HG03066 (cell line): ENCODE measurements at regions not wholly inside any gene's neighbourhood (a gene's known extent, or its start where the extent isn't known, plus 50 kb on each side); places are given as distances from the start of the nearest gene placed in this dataset.
"Not testable (repeated sequence)": the region's sequence is repeated elsewhere in the genome, so short reads cannot be mapped to it uniquely, and the experiment has no call there.

Experiments
- ATAC-seq: cut with Tn5 transposase; IDR thresholded peaks from one replicate; pipeline ENCODE4 v1.9.1; 2021; ENCODE audit warnings: low read depth; ENCODE audit not compliant: unreplicated experiment

- no peak for ATAC-seq
Observed at GRCh38 chr7:37594602-37595001, 89.0 kb upstream of the GPR141 start.

- no peak for ATAC-seq
Observed at GRCh38 chr7:37598824-37599223, 84.7 kb upstream of the GPR141 start.

GRCh38 chr7:37601321-37601720 is 82.2 kb upstream of the GPR141 start:
- no peak for ATAC-seq

GRCh38 chr7:37604078-37604477 is 79.5 kb upstream of the GPR141 start:
- no peak for ATAC-seq

GRCh38 chr7:37617406-37617805 is 66.2 kb upstream of the GPR141 start:
- not testable (repeated sequence) for ATAC-seq

GRCh38 chr7:37633048-37633447 is 50.5 kb upstream of the GPR141 start:
- no peak for ATAC-seq
